ENCODE measurements at regions not wholly inside any gene's neighbourhood (a gene's known extent, or its start where the extent isn't known, plus 50 kb on each side); places are given as distances from the start of the nearest gene placed in this dataset.

DNA sequence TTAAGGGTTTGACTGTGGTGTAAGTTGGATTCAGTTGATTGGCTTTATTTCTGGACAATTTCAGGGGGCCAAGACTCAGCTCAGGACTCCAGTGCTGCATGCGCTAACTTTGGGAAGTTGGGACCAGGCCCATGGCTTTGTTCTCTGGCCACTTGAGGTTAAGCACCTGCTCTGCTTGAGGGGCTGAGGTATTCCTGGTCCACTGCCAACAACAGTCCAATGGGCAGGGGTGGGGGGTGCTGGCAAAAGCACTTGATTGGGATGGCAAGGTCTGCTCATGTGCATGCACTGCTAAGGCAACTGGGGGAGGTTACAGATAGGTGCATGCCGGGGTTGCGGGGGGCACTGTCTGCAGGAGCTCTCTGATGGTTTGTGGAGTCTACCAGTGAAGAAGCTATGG is 52.6 kb upstream of the ASB17 start:
- DNase-seq (ENCODE audit: low read depth in 2 of 3, low spot score in 1 of 3) = no peak

DNA sequence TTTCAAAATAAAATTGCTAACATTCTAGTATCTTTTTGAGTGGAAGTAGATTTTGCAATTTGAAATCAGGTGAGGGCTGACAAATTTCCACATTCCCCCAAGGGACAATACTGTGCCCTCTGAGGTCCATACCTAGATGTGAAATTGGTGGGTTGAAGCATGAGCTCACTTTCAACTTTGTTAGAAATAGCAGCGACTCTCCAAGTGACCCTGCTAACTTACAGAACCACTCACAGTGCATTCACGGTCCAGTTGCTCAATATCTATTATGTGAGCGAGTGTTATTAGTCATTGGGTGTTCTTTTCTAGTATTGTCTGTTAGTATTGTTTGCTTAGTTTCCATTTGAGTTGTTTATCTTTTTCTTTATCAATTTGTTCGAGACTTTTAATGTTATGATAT is 53.6 kb upstream of the ASB17 start:
- DNase-seq (ENCODE audit: low read depth in 2 of 3, low spot score in 1 of 3) = no peak

DNA sequence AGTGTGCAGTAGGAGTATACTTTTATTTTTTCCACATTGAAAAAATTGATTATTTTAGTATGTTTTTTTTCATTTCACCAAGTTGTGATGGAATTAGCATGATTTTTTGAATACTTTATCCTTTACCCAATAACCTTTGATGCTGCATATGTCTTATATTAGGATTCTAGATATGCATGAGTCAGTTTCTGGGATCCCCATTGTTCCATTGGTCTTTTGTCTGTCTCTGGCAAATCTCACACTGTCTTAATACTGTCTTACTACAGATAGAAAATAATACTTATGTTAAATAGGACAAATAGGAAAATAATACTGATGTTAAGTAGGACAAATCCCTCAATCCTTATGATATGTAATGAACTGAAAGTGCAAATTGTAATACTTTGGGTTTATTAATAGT is 54.3 kb upstream of the ASB17 start:
- no peak for DNase-seq (ENCODE audit: low read depth in 2 of 3, low spot score in 1 of 3)

DNA sequence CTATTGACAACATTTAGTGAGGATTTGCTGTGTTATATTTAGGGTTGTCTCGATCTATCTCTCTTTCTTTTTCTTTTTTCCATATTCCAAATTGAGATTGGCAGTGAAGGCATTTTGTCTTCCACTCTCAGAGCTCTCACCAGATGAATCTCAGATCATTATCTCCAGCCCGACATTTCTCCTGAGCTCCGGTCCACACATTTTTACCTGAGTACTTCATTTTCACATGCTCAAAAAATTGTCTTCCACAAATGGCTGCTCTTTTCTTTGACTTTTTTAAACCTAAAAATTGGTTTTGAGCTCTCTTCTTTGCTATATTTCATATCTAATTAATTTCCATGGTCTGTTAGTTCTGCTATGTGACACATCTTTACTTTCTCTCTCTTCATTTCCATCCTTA is 56.9 kb upstream of the ASB17 start:
- DNase-seq (ENCODE audit: low read depth in 2 of 3, low spot score in 1 of 3) = no peak

DNA sequence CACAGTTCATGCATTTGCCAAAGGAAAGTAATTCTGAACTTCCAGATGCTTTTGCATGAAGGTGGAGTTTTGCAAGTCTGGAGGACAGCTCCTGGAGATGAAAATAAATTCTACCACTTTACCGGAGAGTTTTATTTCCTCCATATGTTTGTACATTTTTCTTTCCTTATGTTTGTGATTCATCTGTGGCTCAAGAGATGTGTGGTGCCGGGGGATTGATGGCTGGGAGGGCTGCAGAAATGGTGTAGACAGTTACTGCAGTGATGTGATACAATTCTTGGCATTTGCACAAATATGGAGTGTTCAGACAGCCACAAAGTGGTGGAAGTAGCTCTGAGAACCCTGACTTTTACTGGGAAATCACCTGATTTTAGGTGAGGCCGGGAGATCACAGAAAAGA is 58.5 kb upstream of the ASB17 start:
- DNase-seq (ENCODE audit: low read depth in 2 of 3, low spot score in 1 of 3) = no peak

DNA sequence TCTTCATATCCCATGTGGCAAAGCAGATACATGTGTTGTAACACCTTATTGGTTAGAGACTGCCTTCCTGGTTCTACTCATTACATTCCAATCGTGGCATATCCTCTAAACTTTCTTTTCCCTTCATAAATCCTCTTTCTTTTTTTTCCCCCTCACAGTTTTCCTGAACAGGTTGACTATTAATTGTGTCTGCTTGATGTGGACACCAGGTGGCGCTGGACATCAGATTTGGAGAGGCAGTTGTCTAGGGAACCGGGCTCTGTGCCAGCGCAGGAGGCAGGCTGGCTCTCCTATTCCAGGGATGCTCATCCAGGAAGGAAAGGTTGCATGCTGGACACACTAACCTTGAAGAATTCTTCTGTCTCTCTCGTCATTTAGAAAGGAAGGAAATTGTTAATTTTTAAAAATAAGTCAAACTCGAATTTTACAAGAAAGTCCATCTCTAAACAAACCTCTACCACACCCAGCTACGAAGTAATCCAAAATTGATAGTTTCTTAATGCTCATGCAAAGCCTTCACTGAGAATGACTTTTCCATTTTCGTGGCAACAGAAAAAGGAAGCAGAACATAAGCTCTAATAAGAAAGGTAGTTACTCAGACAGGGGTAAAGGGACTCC is 59.4 kb upstream of the ASB17 start:
- peak; percentile 45 to 69 (median 68) for DNase-seq (ENCODE audit: low read depth in 2 of 3, low spot score in 1 of 3)

DNA sequence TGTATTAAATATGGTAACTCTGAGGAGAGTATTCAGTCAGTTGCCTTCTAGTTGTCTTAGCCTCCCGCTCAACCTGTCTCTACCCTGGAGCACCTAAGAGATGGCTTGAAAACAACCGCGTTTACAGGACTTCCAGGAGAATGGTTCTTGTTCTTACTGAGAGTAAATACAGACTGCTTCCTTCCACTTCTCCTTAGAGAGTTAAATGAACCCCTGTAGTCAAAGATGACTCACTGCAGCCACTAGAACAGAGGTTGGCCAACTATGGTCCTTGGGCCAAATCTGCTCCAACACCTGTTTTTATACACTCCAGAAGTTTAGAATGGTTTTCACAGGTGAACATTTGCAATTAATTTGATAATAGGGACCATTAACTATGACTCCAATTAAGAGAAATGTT is 60.1 kb upstream of the ASB17 start:
- DNase-seq (ENCODE audit: low read depth in 2 of 3, low spot score in 1 of 3) = no peak

DNA sequence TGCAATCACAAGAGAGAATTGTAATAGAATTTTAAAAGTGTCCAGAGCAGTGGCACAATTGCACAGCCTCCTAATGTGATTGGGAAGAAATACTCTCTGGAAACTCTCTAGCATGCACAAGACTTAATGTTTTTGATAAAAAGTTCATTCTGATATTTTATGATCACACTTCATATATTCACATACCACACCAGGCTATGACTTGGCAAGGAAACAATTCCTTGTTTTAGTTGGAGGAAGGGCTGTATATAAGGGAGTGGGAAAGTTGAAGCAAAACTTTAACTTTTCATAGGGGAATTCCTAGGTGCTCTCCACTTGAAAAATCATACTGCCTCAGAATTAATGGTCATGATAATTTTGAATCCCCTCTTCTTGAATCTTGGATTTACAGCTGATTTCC is 61.5 kb upstream of the ASB17 start:
- no peak for DNase-seq (ENCODE audit: low read depth in 2 of 3, low spot score in 1 of 3)

DNA sequence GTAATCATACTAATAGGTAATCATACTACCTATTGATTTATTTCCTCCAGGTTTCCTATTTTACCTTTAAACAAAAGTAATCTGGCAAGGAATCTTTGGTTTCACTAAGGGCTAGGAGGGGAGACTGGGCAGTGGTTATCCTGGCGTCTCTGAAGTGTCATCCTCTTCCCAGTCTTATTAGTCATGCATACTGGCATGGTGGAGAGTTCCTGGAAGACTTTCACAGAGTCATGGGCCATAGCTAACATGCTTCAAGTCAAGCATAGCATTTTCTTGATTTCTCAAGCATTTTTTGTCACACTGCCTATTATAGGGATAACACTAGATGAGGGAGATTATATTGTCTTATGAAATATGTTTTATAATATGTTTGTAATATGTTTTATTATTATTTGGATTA is 64.0 kb upstream of the ASB17 start:
- no peak for DNase-seq (ENCODE audit: low read depth in 2 of 3, low spot score in 1 of 3)

DNA sequence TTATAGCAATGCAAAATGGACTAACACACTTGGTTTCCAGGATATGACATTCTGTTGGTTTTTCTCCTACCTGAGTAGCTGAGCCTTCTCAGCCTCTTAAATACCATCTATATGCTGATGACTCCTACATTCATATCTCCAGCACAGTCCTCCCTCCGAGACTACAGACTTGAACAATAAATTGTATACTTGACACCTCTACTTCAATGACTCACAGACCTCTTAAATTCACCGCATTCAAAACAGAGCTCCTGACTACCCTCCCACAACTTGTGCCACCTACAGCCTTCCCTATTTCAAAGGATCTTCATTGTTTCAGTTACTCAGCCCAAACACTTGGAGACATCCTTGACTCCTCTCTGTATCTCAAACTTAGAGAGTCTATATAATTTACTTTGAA is 66.8 kb upstream of the ASB17 start:
- no peak for DNase-seq (ENCODE audit: low read depth in 2 of 3, low spot score in 1 of 3)

DNA sequence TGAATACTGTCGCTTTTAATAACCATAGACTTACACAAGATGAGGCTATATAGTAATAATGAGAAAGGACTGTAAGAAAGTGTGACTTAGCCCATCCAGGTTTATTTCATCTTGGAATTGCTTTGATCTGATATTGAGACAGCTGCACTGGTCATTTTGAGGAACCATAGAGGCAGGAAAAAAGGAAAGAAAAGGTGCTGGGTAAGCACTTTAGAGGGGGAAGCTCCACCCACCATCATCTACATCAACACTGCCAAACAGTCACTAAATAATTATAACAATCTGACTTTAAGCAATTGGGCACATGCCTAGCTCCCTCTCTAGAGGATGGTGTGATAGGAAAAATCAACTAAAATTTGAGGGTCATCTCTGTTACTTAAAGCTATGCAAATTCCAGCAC is 70.6 kb upstream of the ST6GALNAC3 start:
- no peak for DNase-seq (ENCODE audit: low read depth in 2 of 3, low spot score in 1 of 3)

DNA sequence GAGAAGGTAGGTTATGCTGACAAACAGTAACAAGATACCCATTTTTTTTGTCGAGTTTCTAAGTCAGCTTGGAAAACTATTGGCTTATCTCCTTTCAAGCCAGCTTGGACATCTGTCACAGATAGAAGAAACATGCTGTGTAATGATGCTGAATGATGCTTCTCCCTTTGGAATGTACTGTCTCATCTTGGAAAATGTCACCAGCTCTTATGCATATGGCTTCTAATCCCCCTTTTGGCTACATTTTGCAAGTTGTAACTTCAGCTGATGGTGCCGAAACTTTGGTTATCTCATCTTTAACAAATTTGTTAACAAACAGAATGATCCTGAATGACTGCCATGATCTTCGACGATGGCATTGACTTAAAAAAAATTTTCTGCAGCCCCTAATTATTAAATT is 68.8 kb upstream of the ST6GALNAC3 start:
- no peak for DNase-seq (ENCODE audit: low read depth in 2 of 3, low spot score in 1 of 3)

DNA sequence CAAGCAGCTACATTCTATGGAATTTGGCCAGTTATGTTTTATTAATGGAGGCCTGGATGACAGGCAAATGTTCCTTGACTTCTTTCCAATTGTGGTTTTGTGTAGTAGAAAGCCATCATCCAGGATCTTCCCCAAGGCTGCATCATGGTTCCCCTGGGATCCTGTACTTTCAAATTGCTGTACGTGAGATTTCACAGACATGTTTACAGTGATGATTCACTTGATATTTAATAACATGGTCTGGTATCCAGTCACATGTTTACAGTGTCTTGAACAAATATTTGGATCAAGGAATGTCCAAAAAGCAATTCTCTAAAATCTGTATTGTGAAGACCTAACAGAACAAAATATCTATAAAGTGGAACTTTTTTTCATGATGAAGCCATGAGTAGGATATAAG is 68.3 kb upstream of the ST6GALNAC3 start:
- no peak for DNase-seq (ENCODE audit: low read depth in 2 of 3, low spot score in 1 of 3)

DNA sequence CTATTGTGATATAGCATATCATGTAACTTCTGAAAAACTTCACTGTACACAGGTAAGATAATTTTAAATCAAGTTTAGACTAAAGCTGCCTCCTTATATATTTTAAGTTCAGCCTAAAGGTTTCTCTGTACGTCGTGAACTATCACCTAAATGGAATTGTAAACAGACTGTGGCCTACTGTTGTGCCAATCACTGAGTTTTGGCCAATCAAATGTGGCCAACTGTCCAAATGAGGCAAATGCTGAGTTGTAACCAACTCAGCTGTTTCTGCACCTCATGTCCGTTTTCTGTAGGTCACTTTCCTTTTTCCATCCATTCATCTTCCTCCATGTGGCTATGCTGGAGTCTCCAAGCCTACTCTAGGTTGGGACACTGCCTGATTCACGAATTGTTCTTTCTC is 63.7 kb upstream of the ST6GALNAC3 start:
- no peak for DNase-seq (ENCODE audit: low read depth in 2 of 3, low spot score in 1 of 3)

DNA sequence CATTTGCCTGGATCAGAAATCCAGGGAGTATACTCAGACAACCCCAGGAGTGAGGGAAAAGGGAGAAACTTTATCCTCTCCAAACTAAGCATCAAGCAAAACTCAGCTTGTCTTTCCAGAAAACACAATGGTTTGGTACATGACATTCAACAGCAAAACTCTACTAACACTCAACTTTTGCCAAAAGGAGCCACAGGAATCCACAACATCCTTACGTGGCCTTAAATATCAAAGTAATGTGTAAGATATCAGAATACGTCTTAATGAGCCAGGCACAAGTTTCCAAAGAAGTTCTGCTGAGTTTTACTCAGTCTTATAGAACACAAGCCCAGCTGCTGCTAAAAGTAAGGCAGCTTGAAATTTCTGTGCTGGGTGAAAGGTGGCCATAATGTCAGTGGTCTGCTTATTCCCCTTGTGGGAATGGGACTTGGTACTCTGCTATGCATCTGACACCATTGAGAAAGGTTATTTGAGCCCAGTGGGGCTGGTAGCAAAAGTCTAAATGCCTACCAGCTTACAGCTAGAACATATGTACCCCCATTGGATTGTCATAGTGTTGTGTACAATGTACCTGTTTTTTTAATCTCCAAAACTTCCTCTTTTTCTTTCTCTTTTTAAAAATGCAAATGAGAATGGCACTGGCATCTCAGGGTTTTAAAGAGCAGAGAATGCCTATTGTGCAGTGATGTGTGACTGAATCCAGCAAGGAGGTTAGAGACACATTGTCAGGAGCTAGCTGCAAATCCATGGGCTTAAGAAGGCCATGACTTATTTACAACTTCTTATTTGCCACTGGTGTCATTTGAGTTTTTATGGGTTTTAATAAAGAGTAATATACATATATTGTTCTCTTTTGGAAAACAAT is 62.0 kb upstream of the ST6GALNAC3 start:
- DNase-seq (ENCODE audit: low read depth in 2 of 3, low spot score in 1 of 3) = no peak

DNA sequence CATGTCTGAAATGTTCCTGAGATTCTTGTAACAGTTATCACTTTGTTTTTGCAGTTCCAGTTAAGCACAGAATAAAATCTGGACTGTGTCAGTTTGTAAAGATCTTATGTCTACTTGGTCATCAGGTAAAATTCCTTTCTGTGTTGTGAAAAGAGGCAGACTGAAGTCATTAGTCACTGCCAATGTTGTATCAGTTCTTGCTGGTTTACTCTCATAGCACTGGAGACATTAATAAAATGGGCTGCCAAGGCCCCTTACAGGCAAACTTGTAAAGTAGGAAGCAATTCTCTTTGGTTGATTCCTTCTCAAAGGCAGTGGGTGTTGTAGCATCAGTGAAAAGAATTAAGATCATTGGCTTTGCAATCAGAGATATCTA is 61.4 kb upstream of the ST6GALNAC3 start:
- DNase-seq (ENCODE audit: low read depth in 2 of 3, low spot score in 1 of 3) = no peak

DNA sequence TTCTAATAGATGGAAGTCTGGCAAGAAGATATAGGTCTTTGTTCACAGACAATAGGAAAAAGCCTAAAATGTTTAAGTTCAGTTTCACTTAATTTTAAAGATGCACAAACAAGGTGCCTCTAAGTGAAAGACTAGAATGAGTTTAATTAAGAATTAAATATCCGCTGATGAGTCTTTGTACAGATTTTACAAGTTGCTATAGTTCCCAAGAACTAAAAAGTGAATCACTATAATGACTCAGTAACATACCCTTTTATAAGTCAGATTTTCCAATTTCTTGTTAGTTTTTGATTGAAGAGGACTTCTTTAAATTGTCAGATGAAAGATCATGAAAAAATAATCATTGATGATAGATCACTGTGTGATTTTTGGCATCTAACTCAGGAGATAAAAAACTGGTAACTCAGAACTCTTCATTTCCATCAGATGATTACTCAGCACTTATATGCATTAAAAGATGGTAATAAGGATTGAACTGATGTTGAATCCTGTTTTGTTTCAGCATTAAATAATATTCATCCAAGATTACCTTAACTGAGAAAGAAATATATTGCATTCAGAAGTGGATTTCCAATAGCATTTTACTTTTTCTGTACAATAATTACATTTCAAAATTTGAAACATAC is 59.0 kb upstream of the ST6GALNAC3 start:
- DNase-seq (ENCODE audit: low read depth in 2 of 3, low spot score in 1 of 3) = no peak

DNA sequence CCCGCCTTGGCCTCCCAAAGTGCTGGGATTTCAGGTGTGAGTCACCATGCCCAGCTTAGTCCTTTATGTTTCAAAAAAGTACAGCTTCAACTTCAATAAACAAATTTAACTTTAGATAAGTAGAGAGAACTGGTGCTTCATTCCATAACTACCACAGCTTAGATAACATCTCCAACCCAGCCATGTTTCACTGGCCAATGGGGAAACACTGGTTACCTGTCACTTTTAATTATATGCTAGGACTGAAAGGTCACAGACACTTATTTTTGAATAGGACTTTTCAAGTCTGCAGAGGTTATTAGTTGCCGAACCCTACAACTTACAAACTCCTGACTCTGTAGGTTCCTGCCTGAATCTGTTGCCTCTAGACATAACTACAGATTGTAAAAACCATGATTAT is 56.5 kb upstream of the ST6GALNAC3 start:
- no peak for DNase-seq (ENCODE audit: low read depth in 2 of 3, low spot score in 1 of 3)

DNA sequence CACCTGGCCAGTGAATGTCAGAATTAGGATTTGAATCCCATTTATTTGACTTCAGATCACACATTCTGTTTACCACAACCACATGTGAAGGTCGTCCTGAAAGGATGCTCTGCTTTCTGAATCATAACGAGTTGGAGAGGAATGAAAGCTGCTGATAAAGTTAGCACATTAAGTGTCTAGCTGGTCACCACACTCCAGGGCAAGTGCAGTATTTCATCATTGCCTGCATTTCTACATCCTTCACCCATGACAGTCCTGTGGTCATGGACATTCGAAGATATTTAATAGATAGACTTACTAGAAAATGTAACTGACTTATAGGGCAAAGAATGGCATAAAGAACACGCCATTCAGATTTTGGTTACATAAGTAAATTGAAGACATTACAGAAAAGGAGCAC is 52.7 kb upstream of the ST6GALNAC3 start:
- DNase-seq (ENCODE audit: low read depth in 2 of 3, low spot score in 1 of 3) = no peak

DNA sequence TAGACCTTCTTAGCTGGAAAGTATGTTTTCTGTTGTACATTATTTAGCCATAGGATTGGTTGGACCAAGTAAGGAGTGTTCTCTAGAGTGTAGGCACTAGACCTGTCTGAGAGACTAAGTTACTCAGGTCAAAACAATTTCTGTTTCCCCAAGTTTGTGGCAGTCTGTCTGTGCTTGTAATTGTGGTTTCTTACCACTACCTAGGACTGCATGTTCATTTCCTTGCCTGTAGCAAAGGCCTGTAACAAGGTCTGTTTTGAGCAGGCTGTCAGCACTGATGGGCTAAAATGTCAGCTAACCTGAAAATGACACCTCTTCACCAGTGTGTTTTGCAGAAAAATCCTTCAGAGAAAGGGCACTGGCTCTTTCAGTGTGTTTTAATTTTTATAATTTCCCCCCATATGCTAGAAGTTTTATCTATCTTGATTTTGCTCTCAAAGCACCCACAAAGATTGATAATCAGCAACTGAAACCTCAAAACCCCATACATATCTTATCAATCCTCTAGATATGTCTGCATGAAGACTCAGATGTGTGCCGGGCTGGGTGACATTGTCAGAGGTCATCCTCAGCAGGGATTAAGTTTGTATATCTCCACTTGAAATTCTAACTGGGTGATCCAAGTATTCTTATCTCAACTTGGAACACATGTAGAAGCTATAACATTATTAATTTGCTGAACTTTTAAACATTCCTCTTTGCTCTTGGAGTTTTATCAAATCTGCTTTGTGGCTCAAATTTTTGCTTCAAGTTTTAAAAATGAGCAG is 50.7 kb upstream of the ST6GALNAC3 start:
- no peak for DNase-seq (ENCODE audit: low read depth in 2 of 3, low spot score in 1 of 3)

Measured in stimulated activated CD4-positive, alpha-beta T cell treated with anti-CD3 and anti-CD28 coated beads, Interleukin-12 subunit alpha, Interleukin-12 subunit beta, amount 100 ng/mL, for 48 hours (primary cell).